Prostate gland (tissue), 2 donors: ENCODE measurements at regions not wholly inside any gene's neighbourhood (a gene's known extent, or its start where the extent isn't known, plus 50 kb on each side); places are given as distances from the start of the nearest gene placed in this dataset.

ENCODE experiments used
- DNase-seq: peaks from one replicate; pipeline ENCODE4 v3.0.0-alpha.2; 2019; ENCODE audit warnings: low spot score
- H3K27ac ChIP-seq, 2 donors: fragments of 200-600 bp; sonication (generic); 2 replicates each; pipeline ENCODE4 v1.5.1; 2017 to 2019
- H3K27me3 ChIP-seq: fragments of 200-600 bp; sonication (generic); replicated peaks from 2 replicates; pipeline ENCODE4 v1.5.1; 2019; ENCODE audit not compliant: insufficient read depth
- H3K36me3 ChIP-seq, 2 donors: fragments of 200-600 bp; sonication (generic); 1 replicate in 1 of 2; 2 replicates in 1 of 2; pipeline versions ENCODE4 v1.5.1 to v1.8.1; 2017 to 2019
- H3K4me1 ChIP-seq: fragments of 200-600 bp; sonication (generic); replicated peaks from 2 replicates; pipeline ENCODE4 v1.5.1; 2019
- H3K4me3 ChIP-seq, 2 donors: fragments of 200-600 bp; sonication (generic); 2 replicates each; pipeline ENCODE4 v1.5.1; 2017 to 2019
- H3K9me3 ChIP-seq: fragments of 200-600 bp; sonication (generic); 2 replicates; pipeline ENCODE4 v1.5.1; 2017
- POLR2A ChIP-seq: fragments of 450-650 bp; IDR thresholded peaks from one replicate; pipeline ENCODE4 v1.6.1; 2016; ENCODE audit warnings: antibody characterized with exemption, mild to moderate bottlenecking
- POLR2AphosphoS5 ChIP-seq: sonication (generic); formaldehyde crosslinking; IDR thresholded peaks from one replicate; pipeline ENCODE4 v1.6.1; 2017; ENCODE audit warnings: antibody characterized with exemption
- WGBS: methylation state at CpG from one replicate; pipeline ENCODE4 v1.1.5; 2018; 5-methylcytosine and 5-hydroxymethylcytosine counted together
- intact Hi-C: fragments of 100-400 bp; cut with DNase I; formaldehyde crosslinking; loops from one replicate; pipeline ENCODE4 v1.14.2; 2022
- TF ChIP-seq, protein P1 (sequence below), 4 experiments: fragments of 200-600 bp in 2 of 4; fragments of 450-650 bp in 2 of 4; sonication (generic) in 2 of 4; IDR thresholded peaks; 1 replicate in 3 of 4; 2 replicates in 1 of 4; pipeline ENCODE4 v1.5.1; 2016 to 2019; ENCODE audit warnings: antibody characterized with exemption in 4 of 4, mild to moderate bottlenecking in 2 of 4, moderate library complexity in 2 of 4

DNA sequence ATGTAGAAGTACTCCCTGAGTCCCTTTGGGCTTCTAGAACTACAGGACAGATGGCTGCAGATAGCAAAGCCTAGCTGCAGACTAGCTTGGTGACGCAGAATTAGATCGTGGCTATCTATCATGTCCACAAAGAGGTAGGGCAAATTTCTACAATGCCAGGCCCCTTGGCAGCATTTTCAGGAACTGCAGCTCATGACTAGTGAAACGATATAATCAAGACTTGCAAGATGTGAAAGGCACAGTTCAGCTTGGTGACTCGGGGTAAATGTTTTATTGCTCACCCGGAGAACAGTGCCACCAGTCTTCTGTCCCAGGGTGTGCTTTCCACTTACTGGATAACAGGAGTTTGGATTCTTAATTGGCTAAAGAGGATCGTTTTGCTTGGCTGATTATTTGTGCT lies 108.7 kb upstream of the LY86 start:
- H3K27ac ChIP-seq: no peak overlapping the region
- no peak for TF ChIP-seq POLR2A
- TF ChIP-seq, protein P1, sequence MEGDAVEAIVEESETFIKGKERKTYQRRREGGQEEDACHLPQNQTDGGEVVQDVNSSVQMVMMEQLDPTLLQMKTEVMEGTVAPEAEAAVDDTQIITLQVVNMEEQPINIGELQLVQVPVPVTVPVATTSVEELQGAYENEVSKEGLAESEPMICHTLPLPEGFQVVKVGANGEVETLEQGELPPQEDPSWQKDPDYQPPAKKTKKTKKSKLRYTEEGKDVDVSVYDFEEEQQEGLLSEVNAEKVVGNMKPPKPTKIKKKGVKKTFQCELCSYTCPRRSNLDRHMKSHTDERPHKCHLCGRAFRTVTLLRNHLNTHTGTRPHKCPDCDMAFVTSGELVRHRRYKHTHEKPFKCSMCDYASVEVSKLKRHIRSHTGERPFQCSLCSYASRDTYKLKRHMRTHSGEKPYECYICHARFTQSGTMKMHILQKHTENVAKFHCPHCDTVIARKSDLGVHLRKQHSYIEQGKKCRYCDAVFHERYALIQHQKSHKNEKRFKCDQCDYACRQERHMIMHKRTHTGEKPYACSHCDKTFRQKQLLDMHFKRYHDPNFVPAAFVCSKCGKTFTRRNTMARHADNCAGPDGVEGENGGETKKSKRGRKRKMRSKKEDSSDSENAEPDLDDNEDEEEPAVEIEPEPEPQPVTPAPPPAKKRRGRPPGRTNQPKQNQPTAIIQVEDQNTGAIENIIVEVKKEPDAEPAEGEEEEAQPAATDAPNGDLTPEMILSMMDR (IDR thresholded peaks at IDR 0.05): no peak
- TF ChIP-seq POLR2AphosphoS5: no peak
- H3K4me1 ChIP-seq: no peaks in the 10 kb centered on the region
- intact Hi-C loops: no loop called here
- 58% methylated on average over 6 of the region's 6 CpGs for WGBS
- no peak for DNase-seq
- H3K4me3 ChIP-seq: no peak overlapping the region
- no peaks in the 10 kb centered on the region for H3K36me3 ChIP-seq
- H3K27me3 ChIP-seq: no peaks in the 10 kb centered on the region
- H3K9me3 ChIP-seq: no peaks in the 10 kb centered on the region

DNA sequence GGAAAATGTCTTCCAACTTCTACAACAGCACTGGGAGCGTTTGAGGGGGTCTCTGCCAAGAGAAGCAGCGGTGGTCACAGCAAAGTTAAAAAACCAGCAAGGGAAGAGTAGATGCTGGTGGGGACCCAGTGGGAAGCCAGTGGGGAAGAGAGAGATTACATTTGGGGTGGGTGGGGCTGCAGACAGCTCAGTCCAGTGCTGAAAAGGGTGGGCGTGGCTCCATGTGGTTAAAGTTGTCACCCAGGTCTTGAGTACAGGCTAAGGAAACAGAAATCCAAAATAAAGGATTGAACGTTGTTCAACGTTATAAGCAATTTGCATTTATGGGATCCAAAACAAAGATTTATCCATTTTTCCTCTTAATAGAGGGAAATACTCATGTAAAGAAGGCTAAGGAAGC lies 106.3 kb upstream of the LY86 start:
- H3K36me3 ChIP-seq: no peaks in the 10 kb centered on the region
- H3K4me3 ChIP-seq: no peak overlapping the region
- TF ChIP-seq, protein P1 (IDR thresholded peaks at IDR 0.05): no peak
- TF ChIP-seq POLR2AphosphoS5: no peak
- no peak for TF ChIP-seq POLR2A
- 92% methylated on average over 5 of the region's 5 CpGs for WGBS
- no peaks in the 10 kb centered on the region for H3K27me3 ChIP-seq
- H3K4me1 ChIP-seq: no peaks in the 10 kb centered on the region
- intact Hi-C loops: no loop called here
- no peak overlapping the region for H3K27ac ChIP-seq
- no peak for DNase-seq
- no peaks in the 10 kb centered on the region for H3K9me3 ChIP-seq

DNA sequence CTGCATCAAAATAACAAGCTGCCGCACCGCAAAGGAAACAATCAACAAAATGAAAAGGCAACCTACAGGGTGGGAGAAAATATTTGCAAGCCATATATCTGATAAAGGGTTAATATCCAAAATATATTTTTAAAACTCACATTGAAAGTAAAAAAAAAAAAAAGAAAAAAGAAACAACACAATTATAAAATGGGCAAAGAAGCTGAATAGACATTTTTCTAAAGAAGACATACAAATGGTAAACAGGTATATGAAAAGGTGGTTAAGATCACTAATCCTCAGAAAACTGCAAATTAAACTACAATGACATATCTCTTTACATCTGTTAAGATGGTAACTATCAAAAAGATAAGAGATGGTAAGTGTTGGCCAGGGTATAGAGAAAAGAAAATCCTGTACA lies 105.4 kb upstream of the LY86 start:
- no peak for DNase-seq
- intact Hi-C loops: no loop called here
- H3K27me3 ChIP-seq: no peaks in the 10 kb centered on the region
- no peak overlapping the region for H3K27ac ChIP-seq
- no peak overlapping the region for H3K4me3 ChIP-seq
- 93% methylated on average over 2 of the region's 2 CpGs for WGBS
- H3K9me3 ChIP-seq: no peaks in the 10 kb centered on the region
- no peaks in the 10 kb centered on the region for H3K36me3 ChIP-seq
- H3K4me1 ChIP-seq: no peaks in the 10 kb centered on the region
- TF ChIP-seq POLR2A (no peak), POLR2AphosphoS5 (no peak)
- TF ChIP-seq, protein P1 (IDR thresholded peaks at IDR 0.05): no peak

DNA sequence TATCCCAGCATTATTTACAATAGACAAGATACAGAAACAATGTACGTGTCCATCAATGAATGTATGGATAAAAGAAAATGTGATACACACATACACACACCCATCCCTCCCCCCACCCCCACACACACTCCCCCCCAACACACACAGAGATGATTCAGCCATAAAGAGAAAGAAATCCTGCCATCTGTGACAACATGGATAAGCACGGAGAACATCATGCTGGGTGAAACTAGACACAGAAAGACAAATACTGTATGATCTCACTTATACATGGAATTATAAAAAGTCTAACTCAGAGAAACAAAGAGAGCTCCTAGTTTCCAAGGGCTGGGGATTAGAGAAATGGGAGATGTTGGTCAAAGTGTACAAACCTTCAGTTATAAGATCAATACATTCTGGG lies 104.8 kb upstream of the LY86 start:
- no peak for DNase-seq
- H3K9me3 ChIP-seq: no peaks in the 10 kb centered on the region
- no peak overlapping the region for H3K4me3 ChIP-seq
- WGBS: 77% methylated on average over 2 of the region's 2 CpGs
- H3K27me3 ChIP-seq: no peaks in the 10 kb centered on the region
- intact Hi-C loops: no loop called here
- H3K36me3 ChIP-seq: no peaks in the 10 kb centered on the region
- H3K4me1 ChIP-seq: no peaks in the 10 kb centered on the region
- H3K27ac ChIP-seq: no peak overlapping the region
- TF ChIP-seq POLR2A (no peak), POLR2AphosphoS5 (no peak)
- TF ChIP-seq, protein P1 (IDR thresholded peaks at IDR 0.05): no peak

DNA sequence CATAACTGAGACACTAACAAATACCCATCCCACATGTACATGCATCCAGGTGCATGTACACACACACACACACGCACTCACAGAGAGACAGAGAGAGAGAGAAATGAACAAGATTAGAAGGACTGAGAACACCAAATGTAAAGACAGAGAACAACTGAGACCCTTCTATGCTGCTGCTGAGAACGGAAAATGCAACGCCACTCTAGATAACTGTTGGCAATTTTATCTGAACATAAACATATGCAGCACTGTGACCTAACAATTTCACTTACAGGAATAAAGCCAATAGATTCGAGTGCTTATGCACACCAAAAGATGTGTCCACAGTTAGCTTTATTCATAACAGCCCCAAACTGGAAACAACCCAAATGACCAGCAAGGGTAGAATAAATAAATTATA lies 103.8 kb upstream of the LY86 start:
- DNase-seq: no peak
- Histone ChIP-seq H3K27ac (no peak overlapping the region), H3K4me3 (no peak overlapping the region), H3K9me3 (no peaks in the 10 kb centered on the region), H3K36me3 (no peaks in the 10 kb centered on the region), H3K4me1 (no peaks in the 10 kb centered on the region), H3K27me3 (no peaks in the 10 kb centered on the region)
- intact Hi-C loops: no loop called here
- 54% methylated on average over 4 of the region's 4 CpGs for WGBS
- TF ChIP-seq POLR2A (no peak), POLR2AphosphoS5 (no peak)
- TF ChIP-seq, protein P1 (IDR thresholded peaks at IDR 0.05): no peak
